ENCODE measurements at regions not wholly inside any gene's neighbourhood (a gene's known extent, or its start where the extent isn't known, plus 50 kb on each side); places are given as distances from the start of the nearest gene placed in this dataset.
"Not testable (repeated sequence)": the region's sequence is repeated elsewhere in the genome, so short reads cannot be mapped to it uniquely, and the experiment has no call there.

GRCh38 chr4:131348263-131348662, 1800.8 kb upstream of the PCDH10 start:
- WGBS (ENCODE audit: insufficient coverage): no CpG with 5 or more reads among the region's 2 CpGs
- intact Hi-C loops (cut with micrococcal nuclease): no loop called here
- no peaks in the 10 kb centered on the region for H3K9me3 Mint-ChIP-seq (ENCODE audit: insufficient read depth)
- no peak overlapping the region for H3K27ac Mint-ChIP-seq
- Histone ChIP-seq H4K20me1 (ENCODE audit: control insufficient read depth, insufficient read depth, low read length, poor library complexity, severe bottlenecking) (no peaks in the 10 kb centered on the region), H3K27me3 (replicated peaks in 1 of 4; ENCODE audit: control extremely low read depth in 1 of 4, control insufficient read depth in 3 of 4, insufficient read depth in 4 of 4, low read length in 3 of 4) (no peaks in the 10 kb centered on the region), H3K27ac (ENCODE audit: low read length in 2 of 2) (no peak overlapping the region), H3K4me1 (ENCODE audit: control insufficient read depth in 2 of 2, insufficient read depth in 2 of 2, low read length in 2 of 2) (no peaks in the 10 kb centered on the region), H3K36me3 (replicated peaks in 1 of 2; ENCODE audit: control extremely low read depth in 1 of 2, control insufficient read depth in 1 of 2, extremely low read depth in 1 of 2, insufficient read depth in 2 of 2, low read length in 1 of 2) (no peaks in the 10 kb centered on the region), H3K4me2 (replicated peaks; ENCODE audit: low read depth, low read length, poor library complexity, severe bottlenecking) (no peak overlapping the region), H3K9me3 (ENCODE audit: control extremely low read depth in 1 of 3, control insufficient read depth in 2 of 3, insufficient read depth in 1 of 3, low read length in 2 of 3) (no peaks in the 10 kb centered on the region), H2AFZ (ENCODE audit: insufficient read depth, low read depth, low read length, poor library complexity, severe bottlenecking) (no peak overlapping the region), H3K9ac (ENCODE audit: low read length) (no peak overlapping the region), H3K79me2 (ENCODE audit: control insufficient read depth, insufficient read depth, low read length) (no peaks in the 10 kb centered on the region), H3K4me3 (ENCODE audit: control extremely low read depth in 1 of 5, extremely low read depth in 1 of 5, insufficient read depth in 1 of 5, low read depth in 2 of 5, low read length in 4 of 5) (no peak overlapping the region)
- no peak for ATAC-seq (ENCODE audit: low read depth)
- TF ChIP-seq EZH2 (IDR thresholded peaks at IDR 0.05; ENCODE audit: borderline replicate concordance, insufficient read depth, low read depth, low read length, poor library complexity, severe bottlenecking): no peak
- ChIA-PET POLR2A (no interaction called here), CTCF (no interaction called here)
- no peak for DNase-seq
- H3K4me3 Mint-ChIP-seq: no peak overlapping the region
- no peaks in the 10 kb centered on the region for H3K4me1 Mint-ChIP-seq
- H3K27me3 Mint-ChIP-seq: no peaks in the 10 kb centered on the region

GRCh38 chr4:131352371-131352770, 1796.7 kb upstream of the PCDH10 start:
- H3K4me1 Mint-ChIP-seq; H2AFZ ChIP-seq (ENCODE audit: insufficient read depth, low read depth, low read length, poor library complexity, severe bottlenecking); H3K4me2 ChIP-seq (replicated peaks; ENCODE audit: low read depth, low read length, poor library complexity, severe bottlenecking); POLR2A ChIA-PET; H3K4me1 ChIP-seq (ENCODE audit: control insufficient read depth in 2 of 2, insufficient read depth in 2 of 2, low read length in 2 of 2); H3K4me3 ChIP-seq (ENCODE audit: control extremely low read depth in 1 of 5, extremely low read depth in 1 of 5, insufficient read depth in 1 of 5, low read depth in 2 of 5, low read length in 4 of 5); H3K9me3 Mint-ChIP-seq (ENCODE audit: insufficient read depth); intact Hi-C loops (cut with micrococcal nuclease); H3K79me2 ChIP-seq (ENCODE audit: control insufficient read depth, insufficient read depth, low read length); DNase-seq; H4K20me1 ChIP-seq (ENCODE audit: control insufficient read depth, insufficient read depth, low read length, poor library complexity, severe bottlenecking); ATAC-seq (ENCODE audit: low read depth); H3K9ac ChIP-seq (ENCODE audit: low read length); H3K4me3 Mint-ChIP-seq; CTCF ChIA-PET; H3K27ac ChIP-seq (ENCODE audit: low read length in 2 of 2); H3K36me3 ChIP-seq (replicated peaks in 1 of 2; ENCODE audit: control extremely low read depth in 1 of 2, control insufficient read depth in 1 of 2, extremely low read depth in 1 of 2, insufficient read depth in 2 of 2, low read length in 1 of 2); H3K27me3 ChIP-seq (replicated peaks in 1 of 4; ENCODE audit: control extremely low read depth in 1 of 4, control insufficient read depth in 3 of 4, insufficient read depth in 4 of 4, low read length in 3 of 4); H3K27ac Mint-ChIP-seq; H3K9me3 ChIP-seq (ENCODE audit: control extremely low read depth in 1 of 3, control insufficient read depth in 2 of 3, insufficient read depth in 1 of 3, low read length in 2 of 3); H3K27me3 Mint-ChIP-seq: not testable (repeated sequence)
- 95% methylated on average over 18 of the region's 19 CpGs for WGBS (ENCODE audit: insufficient coverage)

Measured in B cell (primary cell).